Astrocyte (in vitro differentiated cells and primary cell): ENCODE measurements at regions not wholly inside any gene's neighbourhood (a gene's known extent, or its start where the extent isn't known, plus 50 kb on each side); places are given as distances from the start of the nearest gene placed in this dataset.
"Not testable (repeated sequence)": the region's sequence is repeated elsewhere in the genome, so short reads cannot be mapped to it uniquely, and the experiment has no call there.

Source experiments
- DNase-seq: peaks from one replicate; pipeline ENCODE4 v3.0.0-alpha.2; 2010; ENCODE audit warnings: low read depth
- FAIRE-seq: peaks from 2 replicates; lab custom pipeline; 2011; peaks lifted over from hg19 to GRCh38; lab: Jason Lieb, UNC
- H2AFZ ChIP-seq: 2 replicates; pipeline ENCODE4 v1.6.0; 2012; ENCODE audit warnings: low read depth, low read length, inconsistent platforms
- H3K27ac ChIP-seq: 2 replicates; pipeline ENCODE4 v1.5.1; 2011; ENCODE audit warnings: low read depth, low read length, inconsistent platforms
- H3K27me3 ChIP-seq: 2 replicates; pipeline ENCODE4 v1.6.0; 2011; ENCODE audit warnings: low read length, inconsistent platforms; ENCODE audit not compliant: insufficient read depth
- H3K36me3 ChIP-seq: 2 replicates; pipeline ENCODE4 v1.5.1; 2011; ENCODE audit warnings: low read length, inconsistent platforms; ENCODE audit not compliant: insufficient read depth
- H3K4me1 ChIP-seq: 2 replicates; pipeline ENCODE4 v1.5.1; 2011; ENCODE audit warnings: low read length, inconsistent platforms; ENCODE audit not compliant: insufficient read depth
- H3K4me2 ChIP-seq: 2 replicates; pipeline ENCODE4 v1.6.0; 2012; ENCODE audit warnings: low read length, inconsistent platforms
- H3K4me3 ChIP-seq: 2 replicates; pipeline ENCODE4 v1.5.1; 2011; ENCODE audit warnings: low read depth, mild to moderate bottlenecking, low read length, inconsistent platforms; ENCODE audit not compliant: insufficient read depth
- H3K79me2 ChIP-seq: 2 replicates; pipeline ENCODE4 v1.6.0; 2012; ENCODE audit warnings: mild to moderate bottlenecking, low read length, inconsistent platforms; ENCODE audit not compliant: insufficient read depth
- H3K9ac ChIP-seq: 2 replicates; pipeline ENCODE4 v1.6.0; 2012; ENCODE audit warnings: mild to moderate bottlenecking, low read length, inconsistent platforms
- H3K9me3 ChIP-seq: 2 replicates; pipeline ENCODE4 v1.5.1; 2012; ENCODE audit warnings: low read depth, mild to moderate bottlenecking, low read length, inconsistent platforms; ENCODE audit not compliant: insufficient read depth
- H4K20me1 ChIP-seq: 2 replicates; pipeline ENCODE4 v1.6.0; 2012; ENCODE audit warnings: low read length, inconsistent platforms; ENCODE audit not compliant: insufficient read depth
- H3K27ac Mint-ChIP-seq: one replicate; pipeline ENCODE4 v1.8.0; 2021; ENCODE audit warnings: mild to moderate bottlenecking, mixed read lengths; ENCODE audit not compliant: unreplicated experiment
- H3K27me3 Mint-ChIP-seq: one replicate; pipeline ENCODE4 v1.8.0; 2021; ENCODE audit warnings: low read depth, mixed read lengths; ENCODE audit not compliant: unreplicated experiment
- H3K36me3 Mint-ChIP-seq: one replicate; pipeline ENCODE4 v1.8.0; 2021; ENCODE audit warnings: low read depth, mixed read lengths; ENCODE audit not compliant: unreplicated experiment
- H3K4me1 Mint-ChIP-seq: one replicate; pipeline ENCODE4 v1.8.0; 2021; ENCODE audit warnings: low read depth, mixed read lengths; ENCODE audit not compliant: unreplicated experiment
- H3K4me3 Mint-ChIP-seq: one replicate; pipeline ENCODE4 v1.8.0; 2021; ENCODE audit warnings: mild to moderate bottlenecking, moderate library complexity, mixed read lengths; ENCODE audit not compliant: unreplicated experiment
- H3K9me3 Mint-ChIP-seq: one replicate; pipeline ENCODE4 v1.8.0; 2021; ENCODE audit warnings: mild to moderate bottlenecking, mixed read lengths; ENCODE audit not compliant: unreplicated experiment
- CTCF ChIP-seq: IDR thresholded peaks from 2 replicates; pipeline ENCODE4 v1.5.1; 2011; ENCODE audit warnings: low read depth, mild to moderate bottlenecking, inconsistent platforms, low read length, moderate library complexity; ENCODE audit not compliant: insufficient read depth
- EZH2 ChIP-seq: IDR thresholded peaks from 2 replicates; pipeline ENCODE4 v1.6.1; 2012; ENCODE audit warnings: mild to moderate bottlenecking, low read length, inconsistent platforms; ENCODE audit not compliant: insufficient read depth

GRCh38 chrX:7346021-7346420, 198.1 kb upstream of the PUDP start:
- Mint-ChIP-seq H3K4me1 (no peaks in the 10 kb centered on the region), H3K27ac (no peak overlapping the region), H3K4me3 (no peak overlapping the region), H3K36me3 (no peaks in the 10 kb centered on the region), H3K27me3 (no peaks in the 10 kb centered on the region), H3K9me3 (no peaks in the 10 kb centered on the region)
- Histone ChIP-seq H2AFZ (no peak overlapping the region), H3K27me3 (no peaks in the 10 kb centered on the region), H3K9me3 (no peaks in the 10 kb centered on the region), H3K4me3 (no peak overlapping the region), H3K36me3 (no peaks in the 10 kb centered on the region), H3K9ac (no peak overlapping the region), H3K27ac (no peak overlapping the region), H3K4me2 (no peak overlapping the region), H3K79me2 (no peaks in the 10 kb centered on the region), H3K4me1 (no peaks in the 10 kb centered on the region), H4K20me1 (no peaks in the 10 kb centered on the region)
- no peak for TF ChIP-seq CTCF
- TF ChIP-seq EZH2: no peak
- FAIRE-seq (peak; percentile 34), DNase-seq (peak; percentile 19)

GRCh38 chrX:7343181-7343580, 195.2 kb upstream of the PUDP start:
- no peaks in the 10 kb centered on the region for H4K20me1 ChIP-seq
- H3K36me3 Mint-ChIP-seq: no peaks in the 10 kb centered on the region
- TF ChIP-seq CTCF: no peak
- no peak for TF ChIP-seq EZH2
- H3K4me2 ChIP-seq: no peak overlapping the region
- DNase-seq: no peak
- H3K27me3 Mint-ChIP-seq: no peaks in the 10 kb centered on the region
- no peak overlapping the region for H3K27ac ChIP-seq
- no peaks in the 10 kb centered on the region for H3K27me3 ChIP-seq
- H3K9me3 Mint-ChIP-seq: no peaks in the 10 kb centered on the region
- no peaks in the 10 kb centered on the region for H3K4me1 Mint-ChIP-seq
- no peaks in the 10 kb centered on the region for H3K36me3 ChIP-seq
- no peaks in the 10 kb centered on the region for H3K4me1 ChIP-seq
- H3K27ac Mint-ChIP-seq: no peak overlapping the region
- H3K4me3 ChIP-seq: no peak overlapping the region
- H3K9me3 ChIP-seq: no peaks in the 10 kb centered on the region
- no peak for FAIRE-seq
- H3K4me3 Mint-ChIP-seq: no peak overlapping the region
- no peaks in the 10 kb centered on the region for H3K79me2 ChIP-seq
- H3K9ac ChIP-seq: no peak overlapping the region
- H2AFZ ChIP-seq: no peak overlapping the region

- H3K36me3 Mint-ChIP-seq, H3K4me2 ChIP-seq, H3K79me2 ChIP-seq: not testable (repeated sequence)
Observed at GRCh38 chrX:7335816-7336362, 187.9 kb upstream of the PUDP start.

More at GRCh38 chrX:7335816-7336362, 187.9 kb upstream of the PUDP start:
- H3K9me3 ChIP-seq, H3K4me3 Mint-ChIP-seq, H3K9me3 Mint-ChIP-seq, H3K9ac ChIP-seq, H3K27ac Mint-ChIP-seq, H3K27me3 ChIP-seq, H4K20me1 ChIP-seq, H3K27ac ChIP-seq, H3K4me1 Mint-ChIP-seq, H3K4me1 ChIP-seq, H3K27me3 Mint-ChIP-seq, H3K36me3 ChIP-seq, FAIRE-seq, H3K4me3 ChIP-seq, H2AFZ ChIP-seq, DNase-seq: not testable (repeated sequence)
